ENCODE measurements at regions not wholly inside any gene's neighbourhood (a gene's known extent, or its start where the extent isn't known, plus 50 kb on each side); places are given as distances from the start of the nearest gene placed in this dataset.
A peak's percentile ranks its signal among the peaks of the same experiment; 100 is the strongest.
"Not testable (repeated sequence)": the region's sequence is repeated elsewhere in the genome, so short reads cannot be mapped to it uniquely, and the experiment has no call there.

DNA sequence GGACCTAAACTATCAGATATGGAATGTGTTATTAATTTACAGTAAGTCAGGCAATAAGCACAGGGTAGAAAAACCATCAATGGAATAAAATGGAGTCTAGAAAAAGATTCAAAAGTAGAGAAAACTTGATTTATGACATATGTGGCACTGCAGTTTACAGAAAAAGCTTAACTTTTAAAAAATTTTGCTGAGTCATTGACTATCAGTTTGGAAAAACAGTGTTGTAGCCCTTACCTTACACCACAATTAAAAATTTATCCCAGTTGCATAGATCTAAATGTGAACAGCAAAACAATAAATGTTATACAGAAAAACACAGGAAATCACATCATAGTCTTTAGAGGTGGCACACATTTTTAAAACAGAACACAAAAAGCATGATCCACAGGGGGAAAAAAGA lies 108.5 kb downstream of the USP22 start:
- TF ChIP-seq CTCF (IDR thresholded peaks at IDR 0.05) (no peak), ZFX (IDR thresholded peaks at IDR 0.05; ENCODE audit: borderline replicate concordance) (no peak)
- H3K27ac ChIP-seq: peak overlapping the region; percentile 69

DNA sequence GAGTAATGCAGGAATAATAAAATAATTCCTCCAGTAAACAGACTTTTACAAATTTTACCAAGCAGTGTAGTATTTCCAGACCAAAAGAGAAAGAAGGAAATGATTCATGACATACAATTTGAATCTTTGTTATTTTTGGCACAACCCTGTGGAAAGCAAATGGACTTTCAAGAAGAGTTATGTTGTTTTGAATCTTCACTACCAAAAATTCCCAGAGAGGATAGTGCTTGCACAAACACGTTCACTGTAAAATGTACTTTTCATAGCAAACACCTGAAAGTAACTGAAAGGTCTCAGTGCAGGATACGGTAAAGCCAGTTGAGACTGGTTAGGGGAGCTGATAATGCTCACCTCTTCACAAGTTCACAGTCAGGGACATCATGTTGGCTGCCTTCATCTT lies 107.1 kb downstream of the USP22 start:
- peak overlapping the region; percentile 69 for H3K27ac ChIP-seq
- TF ChIP-seq ZFX (IDR thresholded peaks at IDR 0.05; ENCODE audit: borderline replicate concordance) (no peak), CTCF (IDR thresholded peaks at IDR 0.05) (no peak)

DNA sequence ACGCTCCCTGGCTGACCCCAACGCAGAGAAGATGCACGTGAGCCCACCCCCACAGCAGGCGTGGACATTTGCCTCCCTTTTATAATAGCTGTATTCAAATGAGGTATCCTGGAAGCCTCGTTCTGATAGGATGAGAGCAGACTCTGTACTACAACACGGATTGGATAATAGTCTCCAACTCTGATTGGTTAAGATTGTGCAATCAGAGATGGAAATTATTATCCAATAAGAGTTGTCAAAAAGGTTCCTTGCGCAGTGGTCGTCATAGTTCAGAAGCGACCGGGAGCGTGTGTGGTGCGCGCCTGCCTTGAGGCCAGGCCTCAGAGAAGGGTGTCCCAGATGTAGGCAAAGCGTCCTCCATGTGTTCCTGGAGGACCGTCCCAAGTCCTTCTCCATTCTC lies 104.6 kb downstream of the USP22 start:
- peak overlapping the region; percentile 69 for H3K27ac ChIP-seq
- TF ChIP-seq CTCF (IDR thresholded peaks at IDR 0.05) (no peak), ZFX (IDR thresholded peaks at IDR 0.05; ENCODE audit: borderline replicate concordance) (no peak)

GRCh38 chr17:20938988-20939615 lies 103.7 kb downstream of the USP22 start:
- TF ChIP-seq ZFX (IDR thresholded peaks at IDR 0.05; ENCODE audit: borderline replicate concordance) (no peak), CTCF (IDR thresholded peaks at IDR 0.05) (no peak)
- H3K27ac ChIP-seq: 0 out of 2 replicates have a peak overlapping the region, but pooled peaks have one; percentile 10

- TF ChIP-seq ZFX (IDR thresholded peaks at IDR 0.05; ENCODE audit: borderline replicate concordance) (no peak), CTCF (IDR thresholded peaks at IDR 0.05) (no peak)
- H3K27ac ChIP-seq: no peak overlapping the region
Measured at GRCh38 chr17:20941872-20942271, 100.9 kb downstream of the USP22 start.

DNA sequence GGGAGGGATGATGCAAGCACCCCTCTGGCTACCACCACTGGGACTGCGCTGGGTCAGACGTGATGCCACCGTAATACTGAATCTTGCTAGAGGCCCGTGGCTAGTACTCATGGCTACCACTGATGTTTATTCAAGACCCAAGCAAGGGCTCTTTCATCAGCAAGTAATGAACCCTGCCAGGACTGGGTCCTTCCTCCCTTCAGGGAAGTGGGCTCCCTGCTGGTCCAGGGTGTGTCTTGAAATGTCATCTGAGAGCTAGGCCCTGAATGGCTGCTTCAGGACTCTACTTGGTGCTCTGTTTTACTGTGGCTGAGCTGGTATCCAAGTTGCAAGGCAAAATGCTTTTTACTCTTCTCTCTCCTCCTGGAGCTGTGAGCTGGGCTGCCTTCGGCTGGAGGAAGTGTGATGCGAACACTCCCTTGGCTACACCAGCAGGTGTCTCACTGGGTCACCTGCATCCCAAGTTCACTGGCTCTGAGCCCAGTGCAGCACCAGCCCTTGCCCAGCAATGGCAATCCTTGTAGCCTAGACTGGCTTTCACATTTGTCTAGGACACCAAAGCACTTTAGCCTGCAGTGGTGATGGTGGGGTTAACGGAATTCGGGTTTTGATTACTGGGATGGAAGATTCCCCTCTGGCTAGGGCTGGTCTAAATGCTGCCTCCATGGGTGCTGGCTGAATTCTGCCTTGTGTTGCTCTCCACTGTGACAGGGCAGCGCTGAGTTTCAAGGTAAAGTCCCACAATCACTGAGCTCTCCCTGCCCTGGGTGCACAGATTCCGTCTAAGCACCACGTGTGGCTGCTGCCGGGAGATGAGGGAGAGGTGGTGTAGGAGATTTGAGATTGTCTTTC lies 98.6 kb downstream of the USP22 start:
- no peak for TF ChIP-seq ZFX (IDR thresholded peaks at IDR 0.05; ENCODE audit: borderline replicate concordance)
- TF ChIP-seq CTCF (IDR thresholded peaks at IDR 0.05): peak; percentile 81
- H3K27ac ChIP-seq: 0 out of 2 replicates have a peak overlapping the region, but pooled peaks have one; percentile 10

- not testable (repeated sequence) for H3K27ac ChIP-seq
Measured at GRCh38 chr17:20947708-20948107, 95.1 kb downstream of the USP22 start.
